HEK293 (cell line): ENCODE measurements at regions not wholly inside any gene's neighbourhood (a gene's known extent, or its start where the extent isn't known, plus 50 kb on each side); places are given as distances from the start of the nearest gene placed in this dataset.

Experiments
- EGR2 ChIP-seq: fragments of 450-650 bp; formaldehyde crosslinking; IDR thresholded peaks from 2 replicates; pipeline ENCODE4 v1.5.1; 2016; ENCODE audit warnings: low read depth, missing biosample characterization, missing genetic modification characterization
- GLI4 ChIP-seq: fragments of 450-650 bp; formaldehyde crosslinking; IDR thresholded peaks from 2 replicates; pipeline ENCODE4 v1.5.1; 2016; ENCODE audit warnings: missing biosample characterization, missing genetic modification characterization
- GLIS1 ChIP-seq: fragments of 450-650 bp; formaldehyde crosslinking; IDR thresholded peaks from 2 replicates; pipeline ENCODE4 v1.5.1; 2016; ENCODE audit warnings: missing biosample characterization, missing genetic modification characterization
- HOXC10 ChIP-seq: sonication (generic); formaldehyde crosslinking; IDR thresholded peaks from 2 replicates; pipeline ENCODE4 v1.8.1; 2023; ENCODE audit warnings: mild to moderate bottlenecking, missing genetic modification reagents
- IKZF3 ChIP-seq: fragments of 450-650 bp; IDR thresholded peaks from 2 replicates; pipeline ENCODE4 v1.5.0; 2018; ENCODE audit warnings: missing biosample characterization, mild to moderate bottlenecking, missing genetic modification characterization, moderate library complexity
- OVOL3 ChIP-seq: fragments of 450-650 bp; formaldehyde crosslinking; IDR thresholded peaks from 2 replicates; pipeline ENCODE4 v1.5.1; 2016; ENCODE audit warnings: missing biosample characterization, missing genetic modification characterization
- SCRT1 ChIP-seq: fragments of 450-650 bp; formaldehyde crosslinking; IDR thresholded peaks from 2 replicates; pipeline ENCODE4 v1.5.1; 2016; ENCODE audit warnings: missing biosample characterization, missing genetic modification characterization, borderline replicate concordance
- YY1 ChIP-seq: fragments of 450-650 bp; formaldehyde crosslinking; IDR thresholded peaks from 2 replicates; pipeline ENCODE4 v1.5.1; 2018; ENCODE audit warnings: missing biosample characterization, missing genetic modification characterization
- YY2 ChIP-seq: fragments of 450-650 bp; formaldehyde crosslinking; IDR thresholded peaks from 2 replicates; pipeline ENCODE4 v1.5.1; 2016; ENCODE audit warnings: missing biosample characterization, missing genetic modification characterization
- ZBTB20 ChIP-seq: fragments of 450-650 bp; formaldehyde crosslinking; IDR thresholded peaks from 2 replicates; pipeline ENCODE4 v1.5.1; 2016; ENCODE audit warnings: missing biosample characterization, missing genetic modification characterization
- ZBTB48 ChIP-seq: fragments of 450-650 bp; formaldehyde crosslinking; IDR thresholded peaks from 2 replicates; pipeline ENCODE4 v1.5.1; 2016; ENCODE audit warnings: missing biosample characterization, missing genetic modification characterization
- ZFHX2 ChIP-seq: fragments of 450-650 bp; formaldehyde crosslinking; conservative IDR thresholded peaks from 2 replicates; pipeline ENCODE4 v1.5.1; 2016; ENCODE audit warnings: missing biosample characterization, missing genetic modification characterization
- ZNF138 ChIP-seq: fragments of 450-650 bp; formaldehyde crosslinking; IDR thresholded peaks from 2 replicates; pipeline ENCODE4 v1.5.1; 2016; ENCODE audit warnings: missing biosample characterization, missing genetic modification characterization, borderline replicate concordance
- ZNF146 ChIP-seq: fragments of 450-650 bp; formaldehyde crosslinking; IDR thresholded peaks from 2 replicates; pipeline ENCODE4 v1.5.1; 2016; ENCODE audit warnings: missing biosample characterization, missing genetic modification characterization
- ZNF155 ChIP-seq: fragments of 450-650 bp; formaldehyde crosslinking; IDR thresholded peaks from 2 replicates; pipeline ENCODE4 v1.5.1; 2016; ENCODE audit warnings: missing biosample characterization, missing genetic modification characterization
- ZNF211 ChIP-seq: fragments of 450-650 bp; formaldehyde crosslinking; IDR thresholded peaks from 2 replicates; pipeline ENCODE4 v1.5.1; 2016; ENCODE audit warnings: low read depth, missing biosample characterization, missing genetic modification characterization
- ZNF223 ChIP-seq: fragments of 450-650 bp; formaldehyde crosslinking; IDR thresholded peaks from 2 replicates; pipeline ENCODE4 v1.5.1; 2016; ENCODE audit warnings: missing biosample characterization, missing genetic modification characterization
- ZNF23 ChIP-seq: fragments of 450-650 bp; formaldehyde crosslinking; IDR thresholded peaks from 2 replicates; pipeline ENCODE4 v1.5.1; 2016; ENCODE audit warnings: missing biosample characterization, missing genetic modification characterization, borderline replicate concordance
- ZNF248 ChIP-seq: fragments of 450-650 bp; formaldehyde crosslinking; IDR thresholded peaks from 2 replicates; pipeline ENCODE4 v1.5.1; 2017; ENCODE audit warnings: missing biosample characterization, missing genetic modification characterization
- ZNF292 ChIP-seq: fragments of 450-650 bp; formaldehyde crosslinking; IDR thresholded peaks from 2 replicates; pipeline ENCODE4 v1.5.1; 2016; ENCODE audit warnings: low read depth, missing biosample characterization, missing genetic modification characterization, borderline replicate concordance
- ZNF341 ChIP-seq: fragments of 450-650 bp; formaldehyde crosslinking; IDR thresholded peaks from 2 replicates; pipeline ENCODE4; 2016; ENCODE audit warnings: low read depth, missing biosample characterization, missing genetic modification characterization
- ZNF350 ChIP-seq: fragments of 450-650 bp; formaldehyde crosslinking; IDR thresholded peaks from 2 replicates; pipeline ENCODE4 v1.5.0; 2017; ENCODE audit warnings: missing biosample characterization, mild to moderate bottlenecking, missing genetic modification characterization
- ZNF548 ChIP-seq: fragments of 450-650 bp; formaldehyde crosslinking; IDR thresholded peaks from 2 replicates; pipeline ENCODE4 v1.5.1; 2016; ENCODE audit warnings: missing biosample characterization, missing genetic modification characterization
- ZNF624 ChIP-seq: fragments of 450-650 bp; formaldehyde crosslinking; IDR thresholded peaks from 2 replicates; pipeline ENCODE4 v1.5.1; 2017; ENCODE audit warnings: missing biosample characterization, missing genetic modification characterization
- ZNF677 ChIP-seq: fragments of 450-650 bp; IDR thresholded peaks from 2 replicates; pipeline ENCODE4 v1.5.0; 2018; ENCODE audit warnings: missing biosample characterization, mild to moderate bottlenecking, missing genetic modification characterization, moderate library complexity
- ZNF776 ChIP-seq: fragments of 450-650 bp; formaldehyde crosslinking; IDR thresholded peaks from 2 replicates; pipeline ENCODE4 v1.5.0; 2017; ENCODE audit warnings: missing biosample characterization, missing genetic modification characterization, borderline replicate concordance
- ZSCAN16 ChIP-seq: fragments of 450-650 bp; formaldehyde crosslinking; IDR thresholded peaks from 2 replicates; pipeline ENCODE4 v1.5.1; 2016; ENCODE audit warnings: missing biosample characterization, missing genetic modification characterization
- TF ChIP-seq, protein P1 (sequence below): fragments of 450-650 bp; formaldehyde crosslinking; IDR thresholded peaks from 2 replicates; pipeline ENCODE4 v1.5.1; 2016; ENCODE audit warnings: missing biosample characterization, missing genetic modification characterization
- TF ChIP-seq, protein P2 (sequence below): IDR thresholded peaks from 2 replicates; pipeline ENCODE4 v1.6.1; 2011; ENCODE audit warnings: mild to moderate bottlenecking, low read depth, low read length, borderline replicate concordance
- TF ChIP-seq, protein P3 (sequence below): fragments of 450-650 bp; formaldehyde crosslinking; IDR thresholded peaks from 2 replicates; pipeline ENCODE4 v1.5.1; 2016; ENCODE audit warnings: missing biosample characterization, missing genetic modification characterization, borderline replicate concordance
- TF ChIP-seq, protein P4 (sequence below): fragments of 450-650 bp; formaldehyde crosslinking; IDR thresholded peaks from 2 replicates; pipeline ENCODE4 v1.5.1; 2016; ENCODE audit warnings: missing biosample characterization, missing genetic modification characterization
- TF ChIP-seq, protein P5 (sequence below): fragments of 450-650 bp; formaldehyde crosslinking; IDR thresholded peaks from 2 replicates; pipeline ENCODE4 v1.5.1; 2016; ENCODE audit warnings: missing biosample characterization, missing genetic modification characterization

DNA sequence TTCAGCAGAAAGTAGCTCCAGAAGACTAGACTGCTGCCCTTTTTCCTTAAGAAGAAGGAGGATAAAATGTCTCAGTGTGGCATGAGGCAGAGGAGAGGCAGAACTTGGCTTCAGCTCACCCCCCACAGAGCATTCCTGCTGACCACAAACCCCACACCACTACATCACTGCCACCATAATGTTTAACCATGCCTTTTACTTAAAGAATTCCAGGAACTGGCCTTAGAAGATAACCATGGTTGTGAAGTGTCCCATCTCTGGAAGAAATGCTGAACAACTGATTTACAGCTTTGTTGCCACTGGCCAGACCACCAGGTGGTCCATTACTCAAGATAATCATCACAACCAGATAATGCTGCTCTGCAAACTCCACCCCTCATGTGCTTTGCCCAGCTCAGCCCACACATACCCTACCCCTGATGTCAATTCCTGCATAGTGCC lies 154.1 kb downstream of the CD24 start (continued):
- TF ChIP-seq ZNF341 (tag by site-specific recombination) (no peak), ZNF155 (tag by site-specific recombination) (no peak), ZNF292 (no peak), IKZF3 (tag by site-specific recombination) (no peak), EGR2 (tag by site-specific recombination) (0 out of 2 replicates have a peak, but pooled peaks have one; percentile 24), GLIS1 (tag by site-specific recombination) (peak; percentile 92), ZNF23 (tag by site-specific recombination) (no peak), ZNF776 (tag by site-specific recombination) (no peak), ZNF146 (tag by site-specific recombination) (no peak), ZNF350 (no peak), ZBTB20 (tag by site-specific recombination) (no peak), ZNF138 (no peak), ZFHX2 (peak; percentile 49), YY2 (tag by site-specific recombination) (no peak), ZSCAN16 (tag by site-specific recombination) (no peak), GLI4 (tag by site-specific recombination) (no peak), YY1 (tag by site-specific recombination) (no peak), ZNF248 (tag by site-specific recombination) (no peak), ZNF211 (tag by site-specific recombination) (no peak), HOXC10 (CRISPR knock-in tag) (no peak), ZBTB48 (no peak), ZNF677 (tag by site-specific recombination) (no peak), ZNF223 (no peak), OVOL3 (tag by site-specific recombination) (no peak), ZNF548 (tag by site-specific recombination) (no peak), ZNF624 (no peak), SCRT1 (tag by site-specific recombination) (no peak)
- TF ChIP-seq, protein P1, sequence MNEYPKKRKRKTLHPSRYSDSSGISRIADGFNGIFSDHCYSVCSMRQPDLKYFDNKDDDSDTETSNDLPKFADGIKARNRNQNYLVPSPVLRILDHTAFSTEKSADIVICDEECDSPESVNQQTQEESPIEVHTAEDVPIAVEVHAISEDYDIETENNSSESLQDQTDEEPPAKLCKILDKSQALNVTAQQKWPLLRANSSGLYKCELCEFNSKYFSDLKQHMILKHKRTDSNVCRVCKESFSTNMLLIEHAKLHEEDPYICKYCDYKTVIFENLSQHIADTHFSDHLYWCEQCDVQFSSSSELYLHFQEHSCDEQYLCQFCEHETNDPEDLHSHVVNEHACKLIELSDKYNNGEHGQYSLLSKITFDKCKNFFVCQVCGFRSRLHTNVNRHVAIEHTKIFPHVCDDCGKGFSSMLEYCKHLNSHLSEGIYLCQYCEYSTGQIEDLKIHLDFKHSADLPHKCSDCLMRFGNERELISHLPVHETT (tag by site-specific recombination) = no peak
- TF ChIP-seq, protein P2, sequence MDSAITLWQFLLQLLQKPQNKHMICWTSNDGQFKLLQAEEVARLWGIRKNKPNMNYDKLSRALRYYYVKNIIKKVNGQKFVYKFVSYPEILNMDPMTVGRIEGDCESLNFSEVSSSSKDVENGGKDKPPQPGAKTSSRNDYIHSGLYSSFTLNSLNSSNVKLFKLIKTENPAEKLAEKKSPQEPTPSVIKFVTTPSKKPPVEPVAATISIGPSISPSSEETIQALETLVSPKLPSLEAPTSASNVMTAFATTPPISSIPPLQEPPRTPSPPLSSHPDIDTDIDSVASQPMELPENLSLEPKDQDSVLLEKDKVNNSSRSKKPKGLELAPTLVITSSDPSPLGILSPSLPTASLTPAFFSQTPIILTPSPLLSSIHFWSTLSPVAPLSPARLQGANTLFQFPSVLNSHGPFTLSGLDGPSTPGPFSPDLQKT = no peak
- TF ChIP-seq, protein P3, sequence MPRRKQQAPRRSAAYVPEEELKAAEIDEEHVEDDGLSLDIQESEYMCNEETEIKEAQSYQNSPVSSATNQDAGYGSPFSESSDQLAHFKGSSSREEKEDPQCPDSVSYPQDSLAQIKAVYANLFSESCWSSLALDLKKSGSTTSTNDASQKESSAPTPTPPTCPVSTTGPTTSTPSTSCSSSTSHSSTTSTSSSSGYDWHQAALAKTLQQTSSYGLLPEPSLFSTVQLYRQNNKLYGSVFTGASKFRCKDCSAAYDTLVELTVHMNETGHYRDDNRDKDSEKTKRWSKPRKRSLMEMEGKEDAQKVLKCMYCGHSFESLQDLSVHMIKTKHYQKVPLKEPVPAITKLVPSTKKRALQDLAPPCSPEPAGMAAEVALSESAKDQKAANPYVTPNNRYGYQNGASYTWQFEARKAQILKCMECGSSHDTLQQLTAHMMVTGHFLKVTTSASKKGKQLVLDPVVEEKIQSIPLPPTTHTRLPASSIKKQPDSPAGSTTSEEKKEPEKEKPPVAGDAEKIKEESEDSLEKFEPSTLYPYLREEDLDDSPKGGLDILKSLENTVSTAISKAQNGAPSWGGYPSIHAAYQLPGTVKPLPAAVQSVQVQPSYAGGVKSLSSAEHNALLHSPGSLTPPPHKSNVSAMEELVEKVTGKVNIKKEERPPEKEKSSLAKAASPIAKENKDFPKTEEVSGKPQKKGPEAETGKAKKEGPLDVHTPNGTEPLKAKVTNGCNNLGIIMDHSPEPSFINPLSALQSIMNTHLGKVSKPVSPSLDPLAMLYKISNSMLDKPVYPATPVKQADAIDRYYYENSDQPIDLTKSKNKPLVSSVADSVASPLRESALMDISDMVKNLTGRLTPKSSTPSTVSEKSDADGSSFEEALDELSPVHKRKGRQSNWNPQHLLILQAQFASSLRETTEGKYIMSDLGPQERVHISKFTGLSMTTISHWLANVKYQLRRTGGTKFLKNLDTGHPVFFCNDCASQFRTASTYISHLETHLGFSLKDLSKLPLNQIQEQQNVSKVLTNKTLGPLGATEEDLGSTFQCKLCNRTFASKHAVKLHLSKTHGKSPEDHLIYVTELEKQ (tag by site-specific recombination) = no peak
- TF ChIP-seq, protein P4, sequence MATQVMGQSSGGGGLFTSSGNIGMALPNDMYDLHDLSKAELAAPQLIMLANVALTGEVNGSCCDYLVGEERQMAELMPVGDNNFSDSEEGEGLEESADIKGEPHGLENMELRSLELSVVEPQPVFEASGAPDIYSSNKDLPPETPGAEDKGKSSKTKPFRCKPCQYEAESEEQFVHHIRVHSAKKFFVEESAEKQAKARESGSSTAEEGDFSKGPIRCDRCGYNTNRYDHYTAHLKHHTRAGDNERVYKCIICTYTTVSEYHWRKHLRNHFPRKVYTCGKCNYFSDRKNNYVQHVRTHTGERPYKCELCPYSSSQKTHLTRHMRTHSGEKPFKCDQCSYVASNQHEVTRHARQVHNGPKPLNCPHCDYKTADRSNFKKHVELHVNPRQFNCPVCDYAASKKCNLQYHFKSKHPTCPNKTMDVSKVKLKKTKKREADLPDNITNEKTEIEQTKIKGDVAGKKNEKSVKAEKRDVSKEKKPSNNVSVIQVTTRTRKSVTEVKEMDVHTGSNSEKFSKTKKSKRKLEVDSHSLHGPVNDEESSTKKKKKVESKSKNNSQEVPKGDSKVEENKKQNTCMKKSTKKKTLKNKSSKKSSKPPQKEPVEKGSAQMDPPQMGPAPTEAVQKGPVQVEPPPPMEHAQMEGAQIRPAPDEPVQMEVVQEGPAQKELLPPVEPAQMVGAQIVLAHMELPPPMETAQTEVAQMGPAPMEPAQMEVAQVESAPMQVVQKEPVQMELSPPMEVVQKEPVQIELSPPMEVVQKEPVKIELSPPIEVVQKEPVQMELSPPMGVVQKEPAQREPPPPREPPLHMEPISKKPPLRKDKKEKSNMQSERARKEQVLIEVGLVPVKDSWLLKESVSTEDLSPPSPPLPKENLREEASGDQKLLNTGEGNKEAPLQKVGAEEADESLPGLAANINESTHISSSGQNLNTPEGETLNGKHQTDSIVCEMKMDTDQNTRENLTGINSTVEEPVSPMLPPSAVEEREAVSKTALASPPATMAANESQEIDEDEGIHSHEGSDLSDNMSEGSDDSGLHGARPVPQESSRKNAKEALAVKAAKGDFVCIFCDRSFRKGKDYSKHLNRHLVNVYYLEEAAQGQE (tag by site-specific recombination) = no peak
- TF ChIP-seq, protein P5, sequence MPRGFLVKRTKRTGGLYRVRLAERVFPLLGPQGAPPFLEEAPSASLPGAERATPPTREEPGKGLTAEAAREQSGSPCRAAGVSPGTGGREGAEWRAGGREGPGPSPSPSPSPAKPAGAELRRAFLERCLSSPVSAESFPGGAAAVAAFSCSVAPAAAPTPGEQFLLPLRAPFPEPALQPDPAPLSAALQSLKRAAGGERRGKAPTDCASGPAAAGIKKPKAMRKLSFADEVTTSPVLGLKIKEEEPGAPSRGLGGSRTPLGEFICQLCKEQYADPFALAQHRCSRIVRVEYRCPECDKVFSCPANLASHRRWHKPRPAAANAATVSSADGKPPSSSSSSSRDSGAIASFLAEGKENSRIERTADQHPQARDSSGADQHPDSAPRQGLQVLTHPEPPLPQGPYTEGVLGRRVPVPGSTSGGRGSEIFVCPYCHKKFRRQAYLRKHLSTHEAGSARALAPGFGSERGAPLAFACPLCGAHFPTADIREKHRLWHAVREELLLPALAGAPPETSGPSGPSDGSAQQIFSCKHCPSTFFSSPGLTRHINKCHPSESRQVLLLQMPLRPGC (tag by site-specific recombination) = no peak
